Natural killer cell (primary cell): ENCODE measurements at regions not wholly inside any gene's neighbourhood (a gene's known extent, or its start where the extent isn't known, plus 50 kb on each side); places are given as distances from the start of the nearest gene placed in this dataset.

ENCODE experiments used
- ATAC-seq, 3 donors: fragments of 150-1000 bp in 2 of 3; fragments of 200-7000 bp in 1 of 3; cut with Tn5 transposase; 1 replicate in 1 of 3; 2 replicates in 2 of 3; pipeline ENCODE4 v1.10.0; 2021; ENCODE audit warnings: mild to moderate bottlenecking in 2 of 3, moderate library complexity in 2 of 3
- DNase-seq, 2 donors: peaks; one replicate each; pipeline versions ENCODE4 v3.0.0 to v3.0.0-alpha.2; 2013 to 2021; ENCODE audit warnings: mixed read lengths in 1 of 2
- H3K27ac ChIP-seq: one replicate; pipeline ENCODE4 v1.5.1; 2013; ENCODE audit warnings: mild to moderate bottlenecking, low read length
- H3K27me3 ChIP-seq: one replicate; pipeline ENCODE4 v1.6.1; 2013; ENCODE audit warnings: low read length; ENCODE audit not compliant: control insufficient read depth, insufficient read depth
- H3K36me3 ChIP-seq: one replicate; pipeline ENCODE4 v1.6.1; 2013; ENCODE audit warnings: low read length; ENCODE audit not compliant: control insufficient read depth, insufficient read depth
- H3K4me1 ChIP-seq: one replicate; pipeline ENCODE4 v1.6.1; 2013; ENCODE audit warnings: low read length; ENCODE audit not compliant: control insufficient read depth, insufficient read depth
- H3K4me3 ChIP-seq: one replicate; pipeline ENCODE4 v1.5.1; 2013; ENCODE audit warnings: low read length
- H3K9me3 ChIP-seq: one replicate; pipeline ENCODE4 v1.6.1; 2013; ENCODE audit warnings: low read length; ENCODE audit not compliant: control insufficient read depth, insufficient read depth
- H3K27ac Mint-ChIP-seq, 2 donors: one replicate each; pipeline ENCODE4 v1.8.0; 2022; ENCODE audit warnings: mild to moderate bottlenecking in 2 of 2, mixed read lengths in 2 of 2, moderate library complexity in 1 of 2
- H3K27me3 Mint-ChIP-seq, 2 donors: one replicate each; pipeline ENCODE4 v1.8.0; 2022; ENCODE audit warnings: low read depth in 2 of 2, mixed read lengths in 2 of 2
- H3K36me3 Mint-ChIP-seq: one replicate; pipeline ENCODE4 v1.8.0; 2022; ENCODE audit warnings: mixed read lengths
- H3K4me1 Mint-ChIP-seq, 2 donors: one replicate each; pipeline ENCODE4 v1.8.0; 2022; ENCODE audit warnings: mixed read lengths in 2 of 2
- H3K4me3 Mint-ChIP-seq: one replicate; pipeline ENCODE4 v1.8.0; 2022; ENCODE audit warnings: mild to moderate bottlenecking, moderate library complexity, mixed read lengths
- H3K9me3 Mint-ChIP-seq, 2 donors: one replicate each; pipeline ENCODE4 v1.8.0; 2022; ENCODE audit warnings: mixed read lengths in 2 of 2
- CTCF ChIP-seq: fragments of 200-600 bp; IDR thresholded peaks from one replicate; pipeline ENCODE4 v1.8.0; 2022; ENCODE audit warnings: antibody characterized with exemption
- WGBS: methylation state at CpG from one replicate; pipeline ENCODE4 v1.1.7; 2013; ENCODE audit warnings: missing lambda C conversion rate; ENCODE audit not compliant: insufficient coverage; 5-methylcytosine and 5-hydroxymethylcytosine counted together
- intact Hi-C: fragments of 100-400 bp; cut with micrococcal nuclease; formaldehyde crosslinking; loops from one replicate; pipeline ENCODE4 v1.14.2; 2022

DNA sequence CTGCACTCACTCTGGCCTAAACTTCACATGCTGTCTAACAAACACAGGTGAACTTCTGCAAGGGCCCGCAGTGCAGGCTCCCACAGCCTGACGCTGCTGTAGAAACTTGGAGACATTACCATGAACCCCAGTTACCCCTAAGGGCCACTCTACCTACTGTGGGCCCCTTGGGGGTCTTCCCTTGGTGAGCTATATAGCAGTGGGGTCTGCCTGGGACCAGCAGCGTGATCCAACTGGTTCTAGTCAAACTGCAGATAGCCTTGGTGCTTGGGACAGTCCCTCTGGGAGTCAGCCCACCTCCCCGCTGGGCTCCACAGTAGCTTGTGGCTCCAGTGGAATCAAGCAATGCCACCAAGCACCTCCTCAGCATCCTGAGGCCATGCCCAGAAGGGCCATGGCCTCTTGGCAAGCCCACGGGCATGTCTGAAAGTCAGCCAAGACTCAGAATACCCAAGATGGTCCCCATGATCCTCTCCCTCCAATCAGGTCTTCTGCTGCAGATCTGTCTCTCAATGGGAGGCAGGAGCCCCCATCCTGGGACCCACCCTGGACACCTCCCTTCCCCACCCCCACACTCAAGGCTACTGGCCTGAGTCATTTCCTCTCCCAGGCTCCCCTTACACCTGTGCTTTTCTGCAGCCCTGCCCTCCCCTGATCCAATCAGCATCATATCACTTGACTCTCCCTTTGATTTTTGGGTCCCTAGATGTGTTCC lies 230.0 kb upstream of the IRX1 start:
- Histone ChIP-seq H3K36me3 (no peaks in the 10 kb centered on the region), H3K27me3 (no peaks in the 10 kb centered on the region), H3K27ac (no peak overlapping the region), H3K9me3 (no peaks in the 10 kb centered on the region), H3K4me1 (no peaks in the 10 kb centered on the region), H3K4me3 (no peak overlapping the region)
- peaks cover 6 to 14% of the 10 kb centered on the region in 2 donors for H3K9me3 Mint-ChIP-seq
- no peaks in the 10 kb centered on the region for H3K4me1 Mint-ChIP-seq
- H3K4me3 Mint-ChIP-seq, result no peak overlapping the region
- DNase-seq (no peak), ATAC-seq (peak in 1 of 3 donors; percentile 35)
- no peak overlapping the region for H3K27ac Mint-ChIP-seq
- intact Hi-C loops, result no loop called here
- no peak for TF ChIP-seq CTCF
- no peaks in the 10 kb centered on the region for H3K36me3 Mint-ChIP-seq
- WGBS, result 93% methylated on average over 5 of the region's 5 CpGs
- no peaks in the 10 kb centered on the region for H3K27me3 Mint-ChIP-seq

- Mint-ChIP-seq H3K4me1 (no peaks in the 10 kb centered on the region), H3K27ac (no peak overlapping the region), H3K36me3 (no peaks in the 10 kb centered on the region), H3K27me3 (no peaks in the 10 kb centered on the region), H3K4me3 (no peak overlapping the region), H3K9me3 (peaks cover 6 to 11% of the 10 kb centered on the region in 2 donors)
- WGBS, result 73% methylated on average over 4 of the region's 4 CpGs
- no peak overlapping the region for H3K27ac ChIP-seq
- DNase-seq (no peak), ATAC-seq (no peak)
- H3K27me3 ChIP-seq, result no peaks in the 10 kb centered on the region
- no peaks in the 10 kb centered on the region for H3K4me1 ChIP-seq
- no peak for TF ChIP-seq CTCF
- H3K4me3 ChIP-seq, result no peak overlapping the region
- no peaks in the 10 kb centered on the region for H3K9me3 ChIP-seq
- intact Hi-C loops, result no loop called here
- no peaks in the 10 kb centered on the region for H3K36me3 ChIP-seq
Observed at GRCh38 chr5:3364941-3365340, 230.7 kb upstream of the IRX1 start.

DNA sequence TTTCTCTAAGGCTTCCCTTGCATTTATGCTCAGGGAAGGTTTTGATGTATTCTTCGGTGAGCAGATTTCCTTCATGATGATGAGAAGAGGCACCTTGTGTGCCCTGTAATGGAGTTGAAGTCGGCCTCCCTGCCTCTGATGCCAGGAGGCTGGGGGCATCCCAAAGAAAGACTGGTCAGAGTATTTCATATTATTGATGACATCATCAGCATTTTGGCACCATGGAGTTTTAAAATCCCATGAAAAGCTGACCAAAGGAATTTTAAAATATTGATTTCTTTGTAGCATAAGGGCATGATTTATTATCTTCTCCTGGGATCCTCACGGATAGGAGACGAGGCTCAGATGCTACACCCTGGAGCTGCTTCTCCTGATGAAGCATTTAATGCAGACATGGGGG lies 231.2 kb upstream of the IRX1 start:
- no peak for TF ChIP-seq CTCF
- no peak overlapping the region for H3K27ac ChIP-seq
- no peak for ATAC-seq
- H3K27me3 ChIP-seq, result no peaks in the 10 kb centered on the region
- peaks cover 6 to 10% of the 10 kb centered on the region in 2 donors for H3K9me3 Mint-ChIP-seq
- no peaks in the 10 kb centered on the region for H3K27me3 Mint-ChIP-seq
- H3K4me1 ChIP-seq, result no peaks in the 10 kb centered on the region
- no peak for DNase-seq
- H3K36me3 ChIP-seq, result no peaks in the 10 kb centered on the region
- intact Hi-C loops, result no loop called here
- H3K4me1 Mint-ChIP-seq, result no peaks in the 10 kb centered on the region
- no peak overlapping the region for H3K4me3 Mint-ChIP-seq
- H3K4me3 ChIP-seq, result no peak overlapping the region
- WGBS, result 90% methylated on average over 4 of the region's 4 CpGs
- H3K27ac Mint-ChIP-seq, result no peak overlapping the region
- H3K9me3 ChIP-seq, result no peaks in the 10 kb centered on the region
- no peaks in the 10 kb centered on the region for H3K36me3 Mint-ChIP-seq

DNA sequence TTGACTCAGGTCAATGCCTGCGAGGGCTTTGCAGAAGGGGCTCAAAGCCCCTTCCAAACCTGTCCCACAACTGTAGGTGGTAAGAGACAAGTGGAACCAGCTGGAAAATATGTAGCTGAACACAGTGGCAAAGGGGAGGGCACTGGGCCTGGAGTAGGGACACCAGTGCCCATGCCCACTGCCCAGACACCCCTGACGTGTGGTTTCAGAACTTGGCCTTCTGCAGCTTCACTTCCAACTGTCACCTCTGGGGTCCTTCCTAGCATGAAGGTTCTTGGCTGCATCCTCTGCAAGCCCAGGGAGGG lies 233.1 kb upstream of the IRX1 start:
- no peaks in the 10 kb centered on the region for H3K36me3 ChIP-seq
- H3K27me3 Mint-ChIP-seq, result no peaks in the 10 kb centered on the region
- no peak overlapping the region for H3K27ac ChIP-seq
- no peaks in the 10 kb centered on the region for H3K4me1 Mint-ChIP-seq
- no peaks in the 10 kb centered on the region for H3K27me3 ChIP-seq
- H3K9me3 Mint-ChIP-seq, result peaks cover 6 to 12% of the 10 kb centered on the region in 2 donors
- no peaks in the 10 kb centered on the region for H3K36me3 Mint-ChIP-seq
- 66% methylated on average over 2 of the region's 2 CpGs for WGBS
- no peak for TF ChIP-seq CTCF
- ATAC-seq, result no peak
- no peak overlapping the region for H3K27ac Mint-ChIP-seq
- no peak overlapping the region for H3K4me3 ChIP-seq
- H3K4me1 ChIP-seq, result no peaks in the 10 kb centered on the region
- no peak for DNase-seq
- intact Hi-C loops, result no loop called here
- no peaks in the 10 kb centered on the region for H3K9me3 ChIP-seq
- no peak overlapping the region for H3K4me3 Mint-ChIP-seq
